Smooth muscle cell (in vitro differentiated cells): ENCODE measurements at regions not wholly inside any gene's neighbourhood (a gene's known extent, or its start where the extent isn't known, plus 50 kb on each side); places are given as distances from the start of the nearest gene placed in this dataset.
"Not testable (repeated sequence)": the region's sequence is repeated elsewhere in the genome, so short reads cannot be mapped to it uniquely, and the experiment has no call there.

Experiments used
- DNase-seq: peaks from one replicate; lab custom pipeline; 2025; ENCODE audit not compliant: unreplicated experiment; lab: John Stamatoyannopoulos, UW
- H2AFZ ChIP-seq: fragments of 200-600 bp; sonication (generic); 2 replicates; pipeline ENCODE4 v1.6.0; 2016; ENCODE audit warnings: antibody characterized with exemption, low read depth, mild to moderate bottlenecking
- H3F3A ChIP-seq: fragments of 200-600 bp; sonication (generic); 2 replicates; pipeline ENCODE4 v1.6.0; 2017; ENCODE audit warnings: antibody characterized with exemption, low read depth
- H3K27ac ChIP-seq: fragments of 200-600 bp; sonication (generic); 2 replicates; pipeline ENCODE4 v1.5.1; 2016; ENCODE audit warnings: low read depth, mild to moderate bottlenecking
- H3K27me3 ChIP-seq: fragments of 200-600 bp; sonication (generic); 2 replicates; pipeline ENCODE4 v1.6.1; 2016; ENCODE audit warnings: low read depth, mild to moderate bottlenecking
- H3K36me3 ChIP-seq: fragments of 200-600 bp; sonication (generic); 2 replicates; pipeline ENCODE4 v1.5.1; 2016; ENCODE audit warnings: low read depth
- H3K4me1 ChIP-seq: fragments of 200-600 bp; sonication (generic); 2 replicates; pipeline ENCODE4 v1.5.1; 2016; ENCODE audit warnings: low read depth
- H3K4me2 ChIP-seq: fragments of 200-600 bp; sonication (generic); 2 replicates; pipeline ENCODE4 v1.6.0; 2016; ENCODE audit warnings: mild to moderate bottlenecking
- H3K4me3 ChIP-seq: fragments of 200-600 bp; sonication (generic); 2 replicates; pipeline ENCODE4 v1.5.1; 2016; ENCODE audit warnings: mild to moderate bottlenecking
- H3K79me2 ChIP-seq: fragments of 200-600 bp; sonication (generic); 2 replicates; pipeline ENCODE4 v1.6.0; 2016; ENCODE audit warnings: low read depth, mild to moderate bottlenecking
- H3K9ac ChIP-seq: fragments of 200-600 bp; sonication (generic); 2 replicates; pipeline ENCODE4 v1.6.0; 2016; ENCODE audit warnings: low read depth
- H3K9me3 ChIP-seq: fragments of 200-600 bp; sonication (generic); replicated peaks from 2 replicates; pipeline ENCODE4 v1.5.1; 2016; ENCODE audit warnings: low read depth
- H4K20me1 ChIP-seq: fragments of 200-600 bp; sonication (generic); 2 replicates; pipeline ENCODE4 v1.6.0; 2016; ENCODE audit warnings: low read depth
- WGBS: methylation state at CpG from one replicate; pipeline ENCODE4 v1.1.7; 2016; ENCODE audit warnings: low lambda C conversion rate; 5-methylcytosine and 5-hydroxymethylcytosine counted together
- TF ChIP-seq, protein P1 (sequence below): fragments of 200-600 bp; sonication (generic); IDR thresholded peaks from 2 replicates; pipeline ENCODE4 v1.5.1; 2017; ENCODE audit warnings: borderline replicate concordance, mild to moderate bottlenecking, antibody characterized with exemption; ENCODE audit not compliant: insufficient read depth, poor library complexity, severe bottlenecking

GRCh38 chr14:23763394-23763793 lies 127.2 kb downstream of the DHRS2 start:
- no peaks in the 10 kb centered on the region for H3K9me3 ChIP-seq
- H4K20me1 ChIP-seq = no peaks in the 10 kb centered on the region
- H3K27me3 ChIP-seq = no peaks in the 10 kb centered on the region
- H3K4me2 ChIP-seq = no peak overlapping the region
- no peak for DNase-seq
- H3K4me1 ChIP-seq = no peaks in the 10 kb centered on the region
- no peak overlapping the region for H3K4me3 ChIP-seq
- H3K36me3 ChIP-seq = no peaks in the 10 kb centered on the region
- H2AFZ ChIP-seq = no peak overlapping the region
- H3K9ac ChIP-seq = no peak overlapping the region
- no peak overlapping the region for H3K27ac ChIP-seq
- H3F3A ChIP-seq = no peaks in the 10 kb centered on the region
- WGBS = 31% methylated on average over 1 of the region's 1 CpG
- TF ChIP-seq, protein P1, sequence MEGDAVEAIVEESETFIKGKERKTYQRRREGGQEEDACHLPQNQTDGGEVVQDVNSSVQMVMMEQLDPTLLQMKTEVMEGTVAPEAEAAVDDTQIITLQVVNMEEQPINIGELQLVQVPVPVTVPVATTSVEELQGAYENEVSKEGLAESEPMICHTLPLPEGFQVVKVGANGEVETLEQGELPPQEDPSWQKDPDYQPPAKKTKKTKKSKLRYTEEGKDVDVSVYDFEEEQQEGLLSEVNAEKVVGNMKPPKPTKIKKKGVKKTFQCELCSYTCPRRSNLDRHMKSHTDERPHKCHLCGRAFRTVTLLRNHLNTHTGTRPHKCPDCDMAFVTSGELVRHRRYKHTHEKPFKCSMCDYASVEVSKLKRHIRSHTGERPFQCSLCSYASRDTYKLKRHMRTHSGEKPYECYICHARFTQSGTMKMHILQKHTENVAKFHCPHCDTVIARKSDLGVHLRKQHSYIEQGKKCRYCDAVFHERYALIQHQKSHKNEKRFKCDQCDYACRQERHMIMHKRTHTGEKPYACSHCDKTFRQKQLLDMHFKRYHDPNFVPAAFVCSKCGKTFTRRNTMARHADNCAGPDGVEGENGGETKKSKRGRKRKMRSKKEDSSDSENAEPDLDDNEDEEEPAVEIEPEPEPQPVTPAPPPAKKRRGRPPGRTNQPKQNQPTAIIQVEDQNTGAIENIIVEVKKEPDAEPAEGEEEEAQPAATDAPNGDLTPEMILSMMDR = no peak
- H3K79me2 ChIP-seq = no peaks in the 10 kb centered on the region

DNA sequence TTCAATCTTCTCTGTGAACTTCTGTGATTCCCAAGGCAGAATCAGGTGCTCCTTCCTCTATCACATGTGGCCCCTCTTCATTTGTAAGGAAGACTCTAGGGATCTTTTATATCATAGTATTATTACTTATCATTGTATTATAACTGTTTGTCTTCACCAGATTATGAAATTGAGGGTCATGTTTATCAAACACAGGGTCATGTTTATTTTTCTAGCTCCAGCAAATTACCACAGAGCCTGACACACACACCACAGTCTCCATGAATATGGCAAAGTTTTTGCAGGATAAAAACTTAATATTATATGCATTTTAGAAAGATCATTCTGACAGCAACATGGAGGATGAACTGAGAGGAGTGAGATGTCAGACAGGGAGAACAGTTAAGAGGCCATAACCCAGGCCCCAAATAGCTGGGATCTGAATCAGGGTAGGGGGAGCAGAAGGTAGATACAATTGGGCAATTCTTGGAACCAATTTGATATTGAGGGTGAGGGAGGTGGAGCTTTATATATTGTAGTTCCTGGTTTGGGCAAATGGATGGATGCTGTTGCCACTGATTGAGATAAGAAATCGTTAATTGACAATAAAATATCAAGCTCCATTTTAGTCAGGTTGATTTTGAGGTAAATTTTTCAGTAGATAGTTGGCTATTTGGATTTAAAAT lies 130.7 kb downstream of the DHRS2 start:
- no peaks in the 10 kb centered on the region for H3K4me1 ChIP-seq
- no peak overlapping the region for H3K9ac ChIP-seq
- DNase-seq = no peak
- H3K36me3 ChIP-seq = no peaks in the 10 kb centered on the region
- H4K20me1 ChIP-seq = no peaks in the 10 kb centered on the region
- WGBS = 10% methylated on average over 1 of the region's 1 CpG
- no peak overlapping the region for H2AFZ ChIP-seq
- no peak overlapping the region for H3K27ac ChIP-seq
- TF ChIP-seq, protein P1 = no peak
- no peak overlapping the region for H3K4me2 ChIP-seq
- no peaks in the 10 kb centered on the region for H3K79me2 ChIP-seq
- H3K9me3 ChIP-seq = no peaks in the 10 kb centered on the region
- no peaks in the 10 kb centered on the region for H3K27me3 ChIP-seq
- H3F3A ChIP-seq = no peaks in the 10 kb centered on the region
- H3K4me3 ChIP-seq = no peak overlapping the region

DNA sequence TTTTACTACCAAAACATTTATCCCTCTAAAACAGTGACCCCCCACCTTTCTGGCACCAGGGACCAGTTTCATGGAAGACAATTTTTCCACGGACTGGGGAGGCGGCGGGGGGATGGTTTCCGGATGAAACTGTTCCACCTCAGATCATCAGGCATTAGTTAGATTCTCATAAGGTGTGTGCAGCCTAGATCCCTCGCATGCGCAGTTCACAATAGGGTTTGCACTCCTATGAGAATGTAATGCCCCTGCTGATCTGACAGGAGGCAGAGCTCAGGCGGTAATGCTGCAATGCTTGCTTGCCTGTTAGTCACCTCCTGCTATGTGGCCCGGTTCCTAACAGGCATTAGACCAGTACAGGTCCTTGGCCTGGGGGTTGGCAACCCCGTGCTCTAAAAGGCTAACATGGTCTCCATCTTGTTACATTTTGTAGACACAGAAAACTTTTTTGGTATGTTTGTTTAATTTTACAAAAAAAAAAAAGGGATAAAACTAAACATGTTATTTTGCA lies 133.1 kb downstream of the DHRS2 start:
- H3K4me1 ChIP-seq, H3K4me2 ChIP-seq, H3F3A ChIP-seq, H4K20me1 ChIP-seq, H3K27ac ChIP-seq, H3K9ac ChIP-seq, H2AFZ ChIP-seq, H3K9me3 ChIP-seq, DNase-seq, H3K4me3 ChIP-seq, H3K36me3 ChIP-seq, H3K27me3 ChIP-seq, H3K79me2 ChIP-seq: not testable (repeated sequence)
- WGBS = 69% methylated on average over 9 of the region's 9 CpGs

GRCh38 chr14:23773981-23774380 lies 137.8 kb downstream of the DHRS2 start:
- Histone ChIP-seq H3K9ac (no peak overlapping the region), H2AFZ (no peak overlapping the region), H4K20me1 (no peaks in the 10 kb centered on the region), H3K79me2 (no peaks in the 10 kb centered on the region), H3K27me3 (no peaks in the 10 kb centered on the region), H3K4me3 (no peak overlapping the region), H3K27ac (no peak overlapping the region), H3K4me2 (no peak overlapping the region), H3K36me3 (no peaks in the 10 kb centered on the region), H3K4me1 (no peaks in the 10 kb centered on the region), H3K9me3 (peaks cover 12% of the 10 kb centered on the region), H3F3A (no peaks in the 10 kb centered on the region)
- TF ChIP-seq, protein P1 = no peak
- WGBS = 81% methylated on average over 2 of the region's 2 CpGs
- no peak for DNase-seq
